ENCODE measurements at regions not wholly inside any gene's neighbourhood (a gene's known extent, or its start where the extent isn't known, plus 50 kb on each side); places are given as distances from the start of the nearest gene placed in this dataset.

- Histone ChIP-seq H3K4me1 (ENCODE audit: control insufficient read depth, insufficient read depth, low read length, unreplicated experiment) (peaks cover 3% of the 10 kb centered on the region), H3K79me2 (ENCODE audit: control insufficient read depth, insufficient read depth, low read length, unreplicated experiment) (no peaks in the 10 kb centered on the region), H2AFZ (ENCODE audit: low read length, unreplicated experiment) (no peak overlapping the region), H3K27me3 (ENCODE audit: insufficient read depth, low read length) (no peaks in the 10 kb centered on the region), H3K27ac (ENCODE audit: low read depth, low read length) (no peak overlapping the region), H3K36me3 (ENCODE audit: insufficient read depth, low read length) (no peaks in the 10 kb centered on the region), H3K4me3 (ENCODE audit: low read depth, low read length) (no peak overlapping the region)
These were observed 789.1 kb downstream of the PCDH18 start for GRCh38 chr4:136743238-136743637.

DNA sequence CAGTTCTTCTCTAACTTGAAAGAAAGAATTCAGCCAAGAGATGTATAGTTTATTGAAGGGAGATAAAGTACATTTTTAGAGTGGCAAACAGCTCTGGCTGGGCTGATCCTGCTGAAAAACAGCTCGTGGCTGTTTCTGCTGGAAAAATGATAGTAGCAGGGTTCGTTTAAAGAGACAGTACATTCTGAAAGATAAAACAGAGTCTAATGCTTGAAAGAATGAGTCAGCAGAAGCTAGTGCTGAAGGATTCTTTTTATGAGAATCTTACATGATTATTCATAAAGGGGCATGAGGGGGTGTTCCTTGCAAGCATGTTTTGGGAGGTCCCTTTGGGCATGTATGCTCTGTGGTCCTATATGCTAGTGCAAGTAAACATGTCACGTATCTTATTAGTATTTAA lies 790.0 kb downstream of the PCDH18 start:
- Histone ChIP-seq H3K36me3 (ENCODE audit: insufficient read depth, low read length) (no peaks in the 10 kb centered on the region), H3K4me3 (ENCODE audit: low read depth, low read length) (peak overlapping the region; percentile 56; the same call in 1 of the 2 replicates), H3K79me2 (ENCODE audit: control insufficient read depth, insufficient read depth, low read length, unreplicated experiment) (no peaks in the 10 kb centered on the region), H3K4me1 (ENCODE audit: control insufficient read depth, insufficient read depth, low read length, unreplicated experiment) (peaks cover 3% of the 10 kb centered on the region), H3K27me3 (ENCODE audit: insufficient read depth, low read length) (no peaks in the 10 kb centered on the region), H3K27ac (ENCODE audit: low read depth, low read length) (peak overlapping the region; percentile 1), H2AFZ (ENCODE audit: low read length, unreplicated experiment) (peak overlapping the region; percentile 78)

GRCh38 chr4:136741468-136741867 lies 790.8 kb downstream of the PCDH18 start:
- H3K4me1 ChIP-seq (ENCODE audit: control insufficient read depth, insufficient read depth, low read length, unreplicated experiment), result peaks cover 3% of the 10 kb centered on the region
- no peaks in the 10 kb centered on the region for H3K79me2 ChIP-seq (ENCODE audit: control insufficient read depth, insufficient read depth, low read length, unreplicated experiment)
- no peaks in the 10 kb centered on the region for H3K27me3 ChIP-seq (ENCODE audit: insufficient read depth, low read length)
- peak overlapping the region; percentile 1; the same call in 1 of the 2 replicates for H3K27ac ChIP-seq (ENCODE audit: low read depth, low read length)
- no peaks in the 10 kb centered on the region for H3K36me3 ChIP-seq (ENCODE audit: insufficient read depth, low read length)
- H3K4me3 ChIP-seq (ENCODE audit: low read depth, low read length), result no peak overlapping the region; the same call in 1 of the 2 replicates
- peak overlapping the region; percentile 78 for H2AFZ ChIP-seq (ENCODE audit: low read length, unreplicated experiment)

DNA sequence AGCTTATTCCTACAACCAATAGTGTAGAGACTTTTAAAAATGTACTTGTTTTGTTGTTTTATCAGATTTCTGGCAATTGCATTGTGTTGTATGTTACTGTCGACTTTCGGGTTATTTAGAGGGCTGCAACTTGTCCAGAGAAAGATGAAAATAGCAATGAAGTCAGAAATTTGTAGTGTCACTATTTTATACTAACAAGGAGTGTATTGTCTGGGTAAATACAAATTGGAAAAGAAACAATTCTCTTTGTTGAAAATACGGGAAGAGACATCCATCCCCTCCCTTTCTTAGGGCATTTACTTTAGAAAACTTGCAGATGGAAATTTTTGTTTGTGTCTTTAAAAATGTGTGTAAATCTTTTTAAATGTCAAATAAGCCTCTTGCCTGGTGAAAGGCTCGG lies 792.0 kb downstream of the PCDH18 start:
- Histone ChIP-seq H2AFZ (ENCODE audit: low read length, unreplicated experiment) (no peak overlapping the region), H3K36me3 (ENCODE audit: insufficient read depth, low read length) (no peaks in the 10 kb centered on the region), H3K27me3 (ENCODE audit: insufficient read depth, low read length) (no peaks in the 10 kb centered on the region), H3K79me2 (ENCODE audit: control insufficient read depth, insufficient read depth, low read length, unreplicated experiment) (no peaks in the 10 kb centered on the region), H3K4me3 (ENCODE audit: low read depth, low read length) (no peak overlapping the region), H3K4me1 (ENCODE audit: control insufficient read depth, insufficient read depth, low read length, unreplicated experiment) (peaks cover 3% of the 10 kb centered on the region), H3K27ac (ENCODE audit: low read depth, low read length) (no peak overlapping the region)

DNA sequence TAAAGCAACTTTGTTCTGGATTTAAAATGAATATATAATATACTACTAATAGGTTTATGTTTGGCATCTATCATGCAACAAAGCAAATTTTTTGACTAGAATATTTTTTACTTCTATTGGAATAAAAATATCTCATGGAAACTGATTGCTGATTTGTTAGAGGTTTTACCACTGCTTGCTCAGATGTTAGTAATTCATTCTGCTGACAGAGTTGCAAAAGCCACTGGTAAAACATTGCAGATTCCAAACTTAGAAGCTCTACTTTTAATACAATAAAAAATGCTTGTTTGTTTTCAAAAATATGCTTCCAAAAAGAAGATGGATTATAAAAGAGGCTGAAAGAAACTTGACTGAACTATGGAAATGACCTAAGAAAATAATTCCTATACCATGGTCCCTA lies 795.2 kb downstream of the PCDH18 start:
- no peak overlapping the region for H3K4me3 ChIP-seq (ENCODE audit: low read depth, low read length)
- H2AFZ ChIP-seq (ENCODE audit: low read length, unreplicated experiment), result no peak overlapping the region
- H3K36me3 ChIP-seq (ENCODE audit: insufficient read depth, low read length), result no peaks in the 10 kb centered on the region
- no peaks in the 10 kb centered on the region for H3K27me3 ChIP-seq (ENCODE audit: insufficient read depth, low read length)
- no peaks in the 10 kb centered on the region for H3K79me2 ChIP-seq (ENCODE audit: control insufficient read depth, insufficient read depth, low read length, unreplicated experiment)
- H3K27ac ChIP-seq (ENCODE audit: low read depth, low read length), result no peak overlapping the region
- peaks cover 3% of the 10 kb centered on the region for H3K4me1 ChIP-seq (ENCODE audit: control insufficient read depth, insufficient read depth, low read length, unreplicated experiment)

DNA sequence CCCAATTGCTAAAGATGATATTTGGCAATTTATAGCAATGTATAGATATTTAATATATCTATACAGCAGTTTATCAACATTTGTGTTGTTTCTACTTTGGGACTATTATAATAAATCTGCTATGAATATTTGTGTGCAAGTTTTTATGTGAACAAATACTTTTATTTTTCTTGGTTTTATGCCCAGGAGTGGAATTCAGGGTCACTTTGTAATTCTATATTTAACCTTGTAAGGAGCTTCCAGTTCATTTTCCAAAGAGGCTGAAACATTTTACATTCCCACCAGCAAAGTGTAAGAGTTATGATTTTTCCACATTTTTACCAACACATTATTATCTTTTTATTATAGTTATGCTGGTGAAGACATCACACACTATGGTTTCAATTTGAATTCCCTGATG lies 801.3 kb downstream of the PCDH18 start:
- Histone ChIP-seq H3K27ac (ENCODE audit: low read depth, low read length) (no peak overlapping the region), H3K36me3 (ENCODE audit: insufficient read depth, low read length) (no peaks in the 10 kb centered on the region), H3K4me1 (ENCODE audit: control insufficient read depth, insufficient read depth, low read length, unreplicated experiment) (peaks cover 3% of the 10 kb centered on the region), H3K79me2 (ENCODE audit: control insufficient read depth, insufficient read depth, low read length, unreplicated experiment) (no peaks in the 10 kb centered on the region), H2AFZ (ENCODE audit: low read length, unreplicated experiment) (no peak overlapping the region), H3K4me3 (ENCODE audit: low read depth, low read length) (no peak overlapping the region), H3K27me3 (ENCODE audit: insufficient read depth, low read length) (no peaks in the 10 kb centered on the region)

DNA sequence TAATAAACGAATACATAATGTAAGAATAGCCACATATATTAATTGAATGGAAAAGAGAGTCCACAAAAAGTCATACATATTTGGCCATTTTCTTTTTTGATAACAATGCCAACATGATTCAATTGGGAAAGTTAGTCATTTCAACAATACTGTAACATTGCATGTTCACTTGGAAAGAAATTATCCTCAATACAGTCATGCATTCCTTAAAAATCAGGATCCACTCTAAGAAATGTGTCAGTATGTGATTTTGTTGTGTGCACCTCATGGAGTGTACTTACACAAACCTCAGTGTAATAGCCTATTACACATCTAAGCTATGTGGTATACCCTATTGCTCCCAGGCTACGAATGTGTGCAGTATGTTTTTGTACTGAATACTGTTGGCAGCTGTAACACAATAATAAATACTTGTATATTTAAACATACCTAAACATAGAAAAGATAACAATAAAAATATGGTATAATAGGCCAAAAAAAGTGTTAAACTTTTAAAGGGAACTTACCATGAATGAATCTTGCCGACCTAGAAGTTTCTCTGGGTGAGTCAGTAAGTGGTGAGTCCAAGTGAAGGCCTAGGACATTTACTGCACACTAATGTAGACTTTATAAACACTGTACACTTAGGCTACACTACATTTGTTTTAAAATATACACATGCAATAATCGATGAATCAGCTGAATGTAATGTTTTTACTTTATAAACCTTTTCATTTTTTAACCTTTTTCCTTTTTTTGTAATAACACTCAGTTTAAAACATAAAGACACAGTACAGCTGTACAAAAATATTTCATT lies 806.8 kb downstream of the PCDH18 start:
- no peak overlapping the region for H3K4me3 ChIP-seq (ENCODE audit: low read depth, low read length)
- H3K27me3 ChIP-seq (ENCODE audit: insufficient read depth, low read length), result no peaks in the 10 kb centered on the region
- H3K79me2 ChIP-seq (ENCODE audit: control insufficient read depth, insufficient read depth, low read length, unreplicated experiment), result no peaks in the 10 kb centered on the region
- H3K27ac ChIP-seq (ENCODE audit: low read depth, low read length), result no peak overlapping the region
- H3K36me3 ChIP-seq (ENCODE audit: insufficient read depth, low read length), result no peaks in the 10 kb centered on the region
- no peaks in the 10 kb centered on the region for H3K4me1 ChIP-seq (ENCODE audit: control insufficient read depth, insufficient read depth, low read length, unreplicated experiment)
- no peak overlapping the region for H2AFZ ChIP-seq (ENCODE audit: low read length, unreplicated experiment)

- no peaks in the 10 kb centered on the region for H3K36me3 ChIP-seq (ENCODE audit: insufficient read depth, low read length)
- no peaks in the 10 kb centered on the region for H3K4me1 ChIP-seq (ENCODE audit: control insufficient read depth, insufficient read depth, low read length, unreplicated experiment)
- H2AFZ ChIP-seq (ENCODE audit: low read length, unreplicated experiment), result no peak overlapping the region
- no peak overlapping the region for H3K27ac ChIP-seq (ENCODE audit: low read depth, low read length)
- H3K79me2 ChIP-seq (ENCODE audit: control insufficient read depth, insufficient read depth, low read length, unreplicated experiment), result no peaks in the 10 kb centered on the region
- H3K4me3 ChIP-seq (ENCODE audit: low read depth, low read length), result no peak overlapping the region
- H3K27me3 ChIP-seq (ENCODE audit: insufficient read depth, low read length), result no peaks in the 10 kb centered on the region
These were observed 819.2 kb downstream of the PCDH18 start for GRCh38 chr4:136713140-136713539.

DNA sequence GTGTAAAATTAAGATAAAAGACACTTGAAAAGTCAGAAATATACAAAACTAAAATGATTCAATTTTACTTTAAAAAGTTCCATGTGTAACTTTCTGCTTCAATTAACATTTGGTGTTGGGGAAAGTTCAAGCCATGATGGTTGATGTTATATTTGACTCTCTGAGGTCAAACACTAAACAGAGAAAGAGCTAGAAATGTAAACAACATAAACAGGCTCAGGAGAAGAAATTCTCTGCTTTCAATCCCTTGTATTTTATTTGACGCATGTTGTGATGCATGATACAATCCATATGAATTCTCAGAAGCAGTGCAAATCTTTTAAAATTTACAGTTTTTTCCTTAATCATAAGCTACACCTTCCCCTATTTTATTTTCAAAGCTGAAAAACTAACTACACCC lies 822.4 kb downstream of the PCDH18 start:
- H2AFZ ChIP-seq (ENCODE audit: low read length, unreplicated experiment), result no peak overlapping the region
- H3K4me3 ChIP-seq (ENCODE audit: low read depth, low read length), result no peak overlapping the region
- H3K36me3 ChIP-seq (ENCODE audit: insufficient read depth, low read length), result no peaks in the 10 kb centered on the region
- H3K4me1 ChIP-seq (ENCODE audit: control insufficient read depth, insufficient read depth, low read length, unreplicated experiment), result no peaks in the 10 kb centered on the region
- H3K27ac ChIP-seq (ENCODE audit: low read depth, low read length), result no peak overlapping the region
- 0 out of 2 replicates have a peak, but pooled peaks cover 3% of the 10 kb centered on the region for H3K27me3 ChIP-seq (ENCODE audit: insufficient read depth, low read length)
- H3K79me2 ChIP-seq (ENCODE audit: control insufficient read depth, insufficient read depth, low read length, unreplicated experiment), result no peaks in the 10 kb centered on the region

- Histone ChIP-seq H3K79me2 (ENCODE audit: control insufficient read depth, insufficient read depth, low read length, unreplicated experiment) (no peaks in the 10 kb centered on the region), H2AFZ (ENCODE audit: low read length, unreplicated experiment) (no peak overlapping the region), H3K27me3 (ENCODE audit: insufficient read depth, low read length) (0 out of 2 replicates have a peak, but pooled peaks cover 3% of the 10 kb centered on the region), H3K4me3 (ENCODE audit: low read depth, low read length) (no peak overlapping the region), H3K36me3 (ENCODE audit: insufficient read depth, low read length) (no peaks in the 10 kb centered on the region), H3K4me1 (ENCODE audit: control insufficient read depth, insufficient read depth, low read length, unreplicated experiment) (no peaks in the 10 kb centered on the region), H3K27ac (ENCODE audit: low read depth, low read length) (no peak overlapping the region)
These were observed 825.4 kb downstream of the PCDH18 start for GRCh38 chr4:136706942-136707341.

GRCh38 chr4:136699905-136700304 lies 832.4 kb downstream of the PCDH18 start:
- no peaks in the 10 kb centered on the region for H3K79me2 ChIP-seq (ENCODE audit: control insufficient read depth, insufficient read depth, low read length, unreplicated experiment)
- no peaks in the 10 kb centered on the region for H3K27me3 ChIP-seq (ENCODE audit: insufficient read depth, low read length)
- no peak overlapping the region for H2AFZ ChIP-seq (ENCODE audit: low read length, unreplicated experiment)
- no peaks in the 10 kb centered on the region for H3K36me3 ChIP-seq (ENCODE audit: insufficient read depth, low read length)
- H3K4me3 ChIP-seq (ENCODE audit: low read depth, low read length), result no peak overlapping the region
- H3K4me1 ChIP-seq (ENCODE audit: control insufficient read depth, insufficient read depth, low read length, unreplicated experiment), result no peaks in the 10 kb centered on the region
- H3K27ac ChIP-seq (ENCODE audit: low read depth, low read length), result no peak overlapping the region

All from ACC112 (cell line).